GM12873 (cell line): ENCODE measurements at regions not wholly inside any gene's neighbourhood (a gene's known extent, or its start where the extent isn't known, plus 50 kb on each side); places are given as distances from the start of the nearest gene placed in this dataset.

Source experiments
- CTCF ChIP-seq: IDR thresholded peaks from 2 replicates; pipeline ENCODE4 v1.5.1; 2012; ENCODE audit warnings: low read depth, mild to moderate bottlenecking, moderate library complexity, low read length, control low read depth; ENCODE audit not compliant: insufficient read depth; ENCODE audit errors: missing control alignments

- no peak for TF ChIP-seq CTCF
Measured at GRCh38 chr2:194483041-194483440, 1174.0 kb upstream of the SLC39A10 start.

- TF ChIP-seq CTCF, result no peak
Measured at GRCh38 chr2:194465641-194466040, 1191.4 kb upstream of the SLC39A10 start.

GRCh38 chr2:194464964-194465638, 1191.9 kb upstream of the SLC39A10 start:
- TF ChIP-seq CTCF, result no peak

- no peak for TF ChIP-seq CTCF
Measured at GRCh38 chr2:194455358-194455757, 1201.7 kb upstream of the SLC39A10 start.

GRCh38 chr2:194452504-194452903, 1204.5 kb upstream of the SLC39A10 start:
- TF ChIP-seq CTCF, result no peak

GRCh38 chr2:194445226-194445625, 1211.8 kb upstream of the SLC39A10 start:
- TF ChIP-seq CTCF, result no peak

- TF ChIP-seq CTCF, result no peak
Measured at GRCh38 chr2:194443926-194444325, 1213.1 kb upstream of the SLC39A10 start.
